Right ventricle myocardium inferior (tissue), 1 donor: ENCODE measurements at regions not wholly inside any gene's neighbourhood (a gene's known extent, or its start where the extent isn't known, plus 50 kb on each side); places are given as distances from the start of the nearest gene placed in this dataset.

ENCODE experiments used
- ATAC-seq: fragments of 200-7000 bp; cut with Tn5 transposase; one replicate; pipeline ENCODE4 v1.9.1; 2020; ENCODE audit warnings: mild to moderate bottlenecking, moderate library complexity
- DNase-seq: peaks from one replicate; pipeline ENCODE4 v3.0.0; 2021; ENCODE audit errors: missing footprints
- intact Hi-C: fragments of 100-400 bp; cut with DNase I; formaldehyde crosslinking; loops from one replicate; pipeline ENCODE4 v1.11.0; 2022
- donor health status: DM: no; HTN: yes; CAD: no; lungs with severe emphysema.

- intact Hi-C loops = no loop called here
- DNase-seq (no peak), ATAC-seq (no peak)
Observed at GRCh38 chr1:75984781-75985180, 52.6 kb upstream of the ASB17 start.

GRCh38 chr1:75985827-75986226 is 53.6 kb upstream of the ASB17 start:
- intact Hi-C loops = no loop called here

GRCh38 chr1:75986478-75986877 is 54.3 kb upstream of the ASB17 start:
- intact Hi-C loops = no loop called here
- DNase-seq (no peak), ATAC-seq (no peak)

More at GRCh38 chr1:75985827-75986226, 53.6 kb upstream of the ASB17 start:
- DNase-seq (no peak), ATAC-seq (no peak)

- no peak for ATAC-seq
- no peak for DNase-seq
- intact Hi-C loops = no loop called here
Observed at GRCh38 chr1:75989121-75989520, 56.9 kb upstream of the ASB17 start.

- no peak for DNase-seq
- intact Hi-C loops = loop anchor here (10.0 kb wide), 1 partner anchor 1134 kb away; no protein-coding TSS in a partner anchor
- ATAC-seq = no peak
Observed at GRCh38 chr1:75990686-75991085, 58.5 kb upstream of the ASB17 start.

DNA sequence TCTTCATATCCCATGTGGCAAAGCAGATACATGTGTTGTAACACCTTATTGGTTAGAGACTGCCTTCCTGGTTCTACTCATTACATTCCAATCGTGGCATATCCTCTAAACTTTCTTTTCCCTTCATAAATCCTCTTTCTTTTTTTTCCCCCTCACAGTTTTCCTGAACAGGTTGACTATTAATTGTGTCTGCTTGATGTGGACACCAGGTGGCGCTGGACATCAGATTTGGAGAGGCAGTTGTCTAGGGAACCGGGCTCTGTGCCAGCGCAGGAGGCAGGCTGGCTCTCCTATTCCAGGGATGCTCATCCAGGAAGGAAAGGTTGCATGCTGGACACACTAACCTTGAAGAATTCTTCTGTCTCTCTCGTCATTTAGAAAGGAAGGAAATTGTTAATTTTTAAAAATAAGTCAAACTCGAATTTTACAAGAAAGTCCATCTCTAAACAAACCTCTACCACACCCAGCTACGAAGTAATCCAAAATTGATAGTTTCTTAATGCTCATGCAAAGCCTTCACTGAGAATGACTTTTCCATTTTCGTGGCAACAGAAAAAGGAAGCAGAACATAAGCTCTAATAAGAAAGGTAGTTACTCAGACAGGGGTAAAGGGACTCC is 59.4 kb upstream of the ASB17 start:
- DNase-seq = peak; percentile 92
- no peak for ATAC-seq
- intact Hi-C loops = loop anchor here (10.0 kb wide), 1 partner anchor 1133 kb away; no protein-coding TSS in a partner anchor

- intact Hi-C loops = loop anchor here (10.0 kb wide), 1 partner anchor 1132 kb away; no protein-coding TSS in a partner anchor
- ATAC-seq (no peak), DNase-seq (no peak)
Observed at GRCh38 chr1:75992312-75992711, 60.1 kb upstream of the ASB17 start.

DNA sequence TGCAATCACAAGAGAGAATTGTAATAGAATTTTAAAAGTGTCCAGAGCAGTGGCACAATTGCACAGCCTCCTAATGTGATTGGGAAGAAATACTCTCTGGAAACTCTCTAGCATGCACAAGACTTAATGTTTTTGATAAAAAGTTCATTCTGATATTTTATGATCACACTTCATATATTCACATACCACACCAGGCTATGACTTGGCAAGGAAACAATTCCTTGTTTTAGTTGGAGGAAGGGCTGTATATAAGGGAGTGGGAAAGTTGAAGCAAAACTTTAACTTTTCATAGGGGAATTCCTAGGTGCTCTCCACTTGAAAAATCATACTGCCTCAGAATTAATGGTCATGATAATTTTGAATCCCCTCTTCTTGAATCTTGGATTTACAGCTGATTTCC is 61.5 kb upstream of the ASB17 start:
- intact Hi-C loops = loop anchor here (10.0 kb wide), 1 partner anchor 1131 kb away; no protein-coding TSS in a partner anchor
- ATAC-seq = no peak
- no peak for DNase-seq

DNA sequence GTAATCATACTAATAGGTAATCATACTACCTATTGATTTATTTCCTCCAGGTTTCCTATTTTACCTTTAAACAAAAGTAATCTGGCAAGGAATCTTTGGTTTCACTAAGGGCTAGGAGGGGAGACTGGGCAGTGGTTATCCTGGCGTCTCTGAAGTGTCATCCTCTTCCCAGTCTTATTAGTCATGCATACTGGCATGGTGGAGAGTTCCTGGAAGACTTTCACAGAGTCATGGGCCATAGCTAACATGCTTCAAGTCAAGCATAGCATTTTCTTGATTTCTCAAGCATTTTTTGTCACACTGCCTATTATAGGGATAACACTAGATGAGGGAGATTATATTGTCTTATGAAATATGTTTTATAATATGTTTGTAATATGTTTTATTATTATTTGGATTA is 64.0 kb upstream of the ASB17 start:
- no peak for ATAC-seq
- no peak for DNase-seq
- intact Hi-C loops = loop anchor here (10.0 kb wide), 1 partner anchor 1129 kb away; no protein-coding TSS in a partner anchor

GRCh38 chr1:75999034-75999433 is 66.8 kb upstream of the ASB17 start:
- ATAC-seq = no peak
- no peak for DNase-seq
- intact Hi-C loops = loop anchor here (10.0 kb wide), 1 partner anchor 1126 kb away; no protein-coding TSS in a partner anchor

- ATAC-seq = no peak
- intact Hi-C loops = no loop called here
Observed at GRCh38 chr1:76003946-76004345, 70.6 kb upstream of the ST6GALNAC3 start.

DNA sequence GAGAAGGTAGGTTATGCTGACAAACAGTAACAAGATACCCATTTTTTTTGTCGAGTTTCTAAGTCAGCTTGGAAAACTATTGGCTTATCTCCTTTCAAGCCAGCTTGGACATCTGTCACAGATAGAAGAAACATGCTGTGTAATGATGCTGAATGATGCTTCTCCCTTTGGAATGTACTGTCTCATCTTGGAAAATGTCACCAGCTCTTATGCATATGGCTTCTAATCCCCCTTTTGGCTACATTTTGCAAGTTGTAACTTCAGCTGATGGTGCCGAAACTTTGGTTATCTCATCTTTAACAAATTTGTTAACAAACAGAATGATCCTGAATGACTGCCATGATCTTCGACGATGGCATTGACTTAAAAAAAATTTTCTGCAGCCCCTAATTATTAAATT is 68.8 kb upstream of the ST6GALNAC3 start:
- ATAC-seq = no peak
- no peak for DNase-seq
- intact Hi-C loops = no loop called here

More at GRCh38 chr1:76003946-76004345, 70.6 kb upstream of the ST6GALNAC3 start:
- no peak for DNase-seq

DNA sequence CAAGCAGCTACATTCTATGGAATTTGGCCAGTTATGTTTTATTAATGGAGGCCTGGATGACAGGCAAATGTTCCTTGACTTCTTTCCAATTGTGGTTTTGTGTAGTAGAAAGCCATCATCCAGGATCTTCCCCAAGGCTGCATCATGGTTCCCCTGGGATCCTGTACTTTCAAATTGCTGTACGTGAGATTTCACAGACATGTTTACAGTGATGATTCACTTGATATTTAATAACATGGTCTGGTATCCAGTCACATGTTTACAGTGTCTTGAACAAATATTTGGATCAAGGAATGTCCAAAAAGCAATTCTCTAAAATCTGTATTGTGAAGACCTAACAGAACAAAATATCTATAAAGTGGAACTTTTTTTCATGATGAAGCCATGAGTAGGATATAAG is 68.3 kb upstream of the ST6GALNAC3 start:
- DNase-seq (no peak), ATAC-seq (no peak)
- intact Hi-C loops = no loop called here

DNA sequence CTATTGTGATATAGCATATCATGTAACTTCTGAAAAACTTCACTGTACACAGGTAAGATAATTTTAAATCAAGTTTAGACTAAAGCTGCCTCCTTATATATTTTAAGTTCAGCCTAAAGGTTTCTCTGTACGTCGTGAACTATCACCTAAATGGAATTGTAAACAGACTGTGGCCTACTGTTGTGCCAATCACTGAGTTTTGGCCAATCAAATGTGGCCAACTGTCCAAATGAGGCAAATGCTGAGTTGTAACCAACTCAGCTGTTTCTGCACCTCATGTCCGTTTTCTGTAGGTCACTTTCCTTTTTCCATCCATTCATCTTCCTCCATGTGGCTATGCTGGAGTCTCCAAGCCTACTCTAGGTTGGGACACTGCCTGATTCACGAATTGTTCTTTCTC is 63.7 kb upstream of the ST6GALNAC3 start:
- DNase-seq = no peak
- intact Hi-C loops = no loop called here

DNA sequence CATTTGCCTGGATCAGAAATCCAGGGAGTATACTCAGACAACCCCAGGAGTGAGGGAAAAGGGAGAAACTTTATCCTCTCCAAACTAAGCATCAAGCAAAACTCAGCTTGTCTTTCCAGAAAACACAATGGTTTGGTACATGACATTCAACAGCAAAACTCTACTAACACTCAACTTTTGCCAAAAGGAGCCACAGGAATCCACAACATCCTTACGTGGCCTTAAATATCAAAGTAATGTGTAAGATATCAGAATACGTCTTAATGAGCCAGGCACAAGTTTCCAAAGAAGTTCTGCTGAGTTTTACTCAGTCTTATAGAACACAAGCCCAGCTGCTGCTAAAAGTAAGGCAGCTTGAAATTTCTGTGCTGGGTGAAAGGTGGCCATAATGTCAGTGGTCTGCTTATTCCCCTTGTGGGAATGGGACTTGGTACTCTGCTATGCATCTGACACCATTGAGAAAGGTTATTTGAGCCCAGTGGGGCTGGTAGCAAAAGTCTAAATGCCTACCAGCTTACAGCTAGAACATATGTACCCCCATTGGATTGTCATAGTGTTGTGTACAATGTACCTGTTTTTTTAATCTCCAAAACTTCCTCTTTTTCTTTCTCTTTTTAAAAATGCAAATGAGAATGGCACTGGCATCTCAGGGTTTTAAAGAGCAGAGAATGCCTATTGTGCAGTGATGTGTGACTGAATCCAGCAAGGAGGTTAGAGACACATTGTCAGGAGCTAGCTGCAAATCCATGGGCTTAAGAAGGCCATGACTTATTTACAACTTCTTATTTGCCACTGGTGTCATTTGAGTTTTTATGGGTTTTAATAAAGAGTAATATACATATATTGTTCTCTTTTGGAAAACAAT is 62.0 kb upstream of the ST6GALNAC3 start:
- DNase-seq (no peak), ATAC-seq (no peak)
- intact Hi-C loops = no loop called here

More for the DNA sequence above, 63.7 kb upstream of the ST6GALNAC3 start:
- no peak for ATAC-seq

DNA sequence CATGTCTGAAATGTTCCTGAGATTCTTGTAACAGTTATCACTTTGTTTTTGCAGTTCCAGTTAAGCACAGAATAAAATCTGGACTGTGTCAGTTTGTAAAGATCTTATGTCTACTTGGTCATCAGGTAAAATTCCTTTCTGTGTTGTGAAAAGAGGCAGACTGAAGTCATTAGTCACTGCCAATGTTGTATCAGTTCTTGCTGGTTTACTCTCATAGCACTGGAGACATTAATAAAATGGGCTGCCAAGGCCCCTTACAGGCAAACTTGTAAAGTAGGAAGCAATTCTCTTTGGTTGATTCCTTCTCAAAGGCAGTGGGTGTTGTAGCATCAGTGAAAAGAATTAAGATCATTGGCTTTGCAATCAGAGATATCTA is 61.4 kb upstream of the ST6GALNAC3 start:
- ATAC-seq (no peak), DNase-seq (no peak)
- intact Hi-C loops = no loop called here

GRCh38 chr1:76015478-76016103 is 59.0 kb upstream of the ST6GALNAC3 start:
- no peak for DNase-seq
- ATAC-seq = no peak
- intact Hi-C loops = no loop called here

DNA sequence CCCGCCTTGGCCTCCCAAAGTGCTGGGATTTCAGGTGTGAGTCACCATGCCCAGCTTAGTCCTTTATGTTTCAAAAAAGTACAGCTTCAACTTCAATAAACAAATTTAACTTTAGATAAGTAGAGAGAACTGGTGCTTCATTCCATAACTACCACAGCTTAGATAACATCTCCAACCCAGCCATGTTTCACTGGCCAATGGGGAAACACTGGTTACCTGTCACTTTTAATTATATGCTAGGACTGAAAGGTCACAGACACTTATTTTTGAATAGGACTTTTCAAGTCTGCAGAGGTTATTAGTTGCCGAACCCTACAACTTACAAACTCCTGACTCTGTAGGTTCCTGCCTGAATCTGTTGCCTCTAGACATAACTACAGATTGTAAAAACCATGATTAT is 56.5 kb upstream of the ST6GALNAC3 start:
- ATAC-seq (no peak), DNase-seq (no peak)
- intact Hi-C loops = no loop called here

GRCh38 chr1:76021846-76022245 is 52.7 kb upstream of the ST6GALNAC3 start:
- ATAC-seq (no peak), DNase-seq (no peak)
- intact Hi-C loops = no loop called here
